DND-41 (cell line): ENCODE measurements at regions not wholly inside any gene's neighbourhood (a gene's known extent, or its start where the extent isn't known, plus 50 kb on each side); places are given as distances from the start of the nearest gene placed in this dataset.

Source experiments
- CTCF ChIP-seq: IDR thresholded peaks from 2 replicates; pipeline ENCODE4 v1.5.1; 2012; ENCODE audit warnings: borderline replicate concordance, low read length, moderate library complexity, mild to moderate bottlenecking; ENCODE audit not compliant: poor library complexity, severe bottlenecking; ENCODE audit errors: extremely low read depth
- EZH2 ChIP-seq: IDR thresholded peaks from 3 replicates; pipeline ENCODE4 v1.6.1; 2012; ENCODE audit warnings: borderline replicate concordance, low read depth, mild to moderate bottlenecking, moderate library complexity, low read length, inconsistent platforms; ENCODE audit not compliant: severe bottlenecking

- TF ChIP-seq CTCF (no peak), EZH2 (no peak)
Measured at GRCh38 chr10:78390051-78390450, 356.4 kb downstream of the RPS24 start.
